Psoas muscle (tissue), 7 donors: ENCODE measurements at regions not wholly inside any gene's neighbourhood (a gene's known extent, or its start where the extent isn't known, plus 50 kb on each side); places are given as distances from the start of the nearest gene placed in this dataset.

Source experiments
- ATAC-seq, 4 donors: fragments of 200-7000 bp; cut with Tn5 transposase; one replicate each; pipeline ENCODE4 v1.9.1; 2020; ENCODE audit warnings: moderate library complexity in 3 of 4, mild to moderate bottlenecking in 2 of 4
- DNase-seq, 2 donors: peaks; one replicate each; pipeline ENCODE4 v3.0.0-alpha.2; 2020
- H3K27ac ChIP-seq: fragments of 200-600 bp; one replicate; pipeline ENCODE4 v1.8.0; 2022
- H3K27me3 ChIP-seq, 3 donors: fragments of 200-600 bp in 1 of 3; one replicate each; pipeline versions ENCODE4 v1.6.1 to v1.8.0; 2013 to 2022; ENCODE audit warnings: low read length in 2 of 3, mild to moderate bottlenecking in 2 of 3, moderate library complexity in 1 of 3; ENCODE audit not compliant: insufficient read depth in 3 of 3
- H3K36me3 ChIP-seq, 2 donors: fragments of 200-600 bp in 1 of 2; one replicate each; pipeline versions ENCODE4 v1.6.1 to v1.8.0; 2013 to 2022; ENCODE audit warnings: low read depth in 1 of 2, mild to moderate bottlenecking in 1 of 2, moderate library complexity in 1 of 2; ENCODE audit not compliant: insufficient read depth in 1 of 2
- H3K4me1 ChIP-seq: fragments of 200-600 bp; one replicate; pipeline ENCODE4 v1.8.0; 2022
- H3K4me3 ChIP-seq: fragments of 200-600 bp; one replicate; pipeline ENCODE4 v1.8.0; 2022; ENCODE audit warnings: mild to moderate bottlenecking
- H3K9me3 ChIP-seq: fragments of 200-600 bp; one replicate; pipeline ENCODE4 v1.8.0; 2022
- WGBS, 3 donors: extraction: QIAGEN DNeasy Blood & Tissue Kit; methylation state at CpG; one replicate each; pipeline versions ENCODE4 v1.1.6 to v1.1.7; 2013; 5-methylcytosine and 5-hydroxymethylcytosine counted together
- intact Hi-C, 2 donors: fragments of 100-400 bp; cut with DNase I; formaldehyde crosslinking; loops; one replicate each; pipeline versions ENCODE4 v1.11.0 to v1.14.2; 2022
- TF ChIP-seq, protein P1 (sequence below): fragments of 200-600 bp; IDR thresholded peaks from one replicate; pipeline ENCODE4 v1.8.0; 2022; ENCODE audit warnings: antibody characterized with exemption
- donor health status: healthy with polysubstance abuse.
- donor health status: DM: no; HTN: no; CAD: no; lungs with moderate emphysema.
- donor health status: Bipolar disorder and iron deficiency.
- donor health status: healthy.
- donor health status: DM: yes; HTN: yes; CAD: no.
- donor health status: DM: no; HTN: no; CAD: no.
- donor health status: DM: yes; HTN: yes; CAD: no.

DNA sequence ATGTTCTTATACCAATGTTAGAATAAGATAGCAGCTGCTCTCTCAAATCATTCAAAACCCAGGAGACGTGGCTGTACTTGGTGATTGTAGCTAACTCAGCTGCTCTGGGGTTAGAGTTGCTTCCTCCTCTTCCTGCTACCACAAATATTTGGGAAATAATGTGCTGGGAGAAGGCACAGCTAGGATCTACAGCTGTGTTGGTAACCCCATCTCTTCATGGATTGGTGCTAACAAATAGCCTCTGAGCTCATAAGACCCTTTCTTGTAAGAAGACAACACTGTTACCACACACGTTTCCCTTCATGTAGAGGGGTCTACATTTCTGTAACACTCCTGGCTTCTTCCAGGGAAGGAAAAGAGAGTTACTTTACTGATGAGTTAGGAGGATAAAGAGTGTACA lies 911.0 kb upstream of the CITED2 start:
- TF ChIP-seq, protein P1, sequence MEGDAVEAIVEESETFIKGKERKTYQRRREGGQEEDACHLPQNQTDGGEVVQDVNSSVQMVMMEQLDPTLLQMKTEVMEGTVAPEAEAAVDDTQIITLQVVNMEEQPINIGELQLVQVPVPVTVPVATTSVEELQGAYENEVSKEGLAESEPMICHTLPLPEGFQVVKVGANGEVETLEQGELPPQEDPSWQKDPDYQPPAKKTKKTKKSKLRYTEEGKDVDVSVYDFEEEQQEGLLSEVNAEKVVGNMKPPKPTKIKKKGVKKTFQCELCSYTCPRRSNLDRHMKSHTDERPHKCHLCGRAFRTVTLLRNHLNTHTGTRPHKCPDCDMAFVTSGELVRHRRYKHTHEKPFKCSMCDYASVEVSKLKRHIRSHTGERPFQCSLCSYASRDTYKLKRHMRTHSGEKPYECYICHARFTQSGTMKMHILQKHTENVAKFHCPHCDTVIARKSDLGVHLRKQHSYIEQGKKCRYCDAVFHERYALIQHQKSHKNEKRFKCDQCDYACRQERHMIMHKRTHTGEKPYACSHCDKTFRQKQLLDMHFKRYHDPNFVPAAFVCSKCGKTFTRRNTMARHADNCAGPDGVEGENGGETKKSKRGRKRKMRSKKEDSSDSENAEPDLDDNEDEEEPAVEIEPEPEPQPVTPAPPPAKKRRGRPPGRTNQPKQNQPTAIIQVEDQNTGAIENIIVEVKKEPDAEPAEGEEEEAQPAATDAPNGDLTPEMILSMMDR = no peak
- Histone ChIP-seq H3K4me3 (no peak overlapping the region), H3K4me1 (peaks cover 11% of the 10 kb centered on the region), H3K9me3 (no peaks in the 10 kb centered on the region), H3K27me3 (no peaks in the 10 kb centered on the region), H3K27ac (no peak overlapping the region), H3K36me3 (no peaks in the 10 kb centered on the region)
- intact Hi-C loops = no loop called here
- DNase-seq (no peak), ATAC-seq (no peak)
- 49 to 66% (median 51%) methylated on average over 2 of the region's 2 CpGs for WGBS, 3 donors

DNA sequence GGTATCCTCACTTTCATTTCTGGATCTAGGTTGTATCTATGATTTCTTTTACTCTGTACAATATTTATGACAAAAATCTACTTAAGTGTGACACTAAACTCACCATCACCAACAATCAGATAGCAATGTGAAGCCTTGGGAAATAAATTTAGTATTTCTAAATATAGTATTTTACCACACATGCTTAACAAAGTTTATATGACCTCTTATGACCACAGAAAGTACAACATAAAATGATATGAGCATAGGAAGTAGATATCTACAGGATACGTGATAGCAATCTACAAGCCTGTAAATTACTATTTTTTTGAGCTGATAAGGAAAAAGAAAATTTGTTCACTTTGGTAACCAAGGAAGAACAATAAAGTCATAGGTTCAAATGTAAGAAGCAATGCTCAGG lies 910.4 kb upstream of the CITED2 start:
- DNase-seq (no peak), ATAC-seq (no peak)
- peaks cover 11% of the 10 kb centered on the region for H3K4me1 ChIP-seq
- no peaks in the 10 kb centered on the region for H3K36me3 ChIP-seq
- no peak overlapping the region for H3K4me3 ChIP-seq
- H3K27ac ChIP-seq = no peak overlapping the region
- intact Hi-C loops = no loop called here
- TF ChIP-seq, protein P1 = no peak
- WGBS, 3 donors = 16 to 65% (median 35%) methylated on average over 1 of the region's 1 CpG
- H3K9me3 ChIP-seq = no peaks in the 10 kb centered on the region
- no peaks in the 10 kb centered on the region for H3K27me3 ChIP-seq

DNA sequence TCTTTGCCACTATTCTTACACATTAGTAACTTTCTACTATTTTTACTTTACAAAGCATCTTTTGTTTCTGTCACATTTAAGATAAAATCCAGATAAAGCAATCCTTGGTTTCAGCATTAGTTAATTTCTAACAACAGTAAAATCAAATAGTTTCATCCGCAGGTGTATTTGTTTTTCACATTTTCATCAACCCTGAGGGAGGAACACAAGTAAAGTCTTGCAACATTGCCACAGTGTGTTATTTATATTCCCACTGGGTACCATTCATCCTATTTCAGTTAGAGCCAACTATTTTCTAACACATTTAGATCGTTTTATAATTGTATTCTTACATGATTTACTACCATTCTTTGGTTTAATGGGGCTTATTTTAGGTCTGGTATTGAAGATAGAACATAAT lies 908.7 kb upstream of the CITED2 start:
- no peaks in the 10 kb centered on the region for H3K36me3 ChIP-seq
- H3K27me3 ChIP-seq = no peaks in the 10 kb centered on the region
- intact Hi-C loops = no loop called here
- H3K9me3 ChIP-seq = no peaks in the 10 kb centered on the region
- ATAC-seq (no peak), DNase-seq (no peak)
- TF ChIP-seq, protein P1 = no peak
- WGBS, 3 donors = 45 to 54% (median 48%) methylated on average over 2 of the region's 2 CpGs
- H3K4me1 ChIP-seq = peaks cover 11% of the 10 kb centered on the region
- H3K27ac ChIP-seq = no peak overlapping the region
- H3K4me3 ChIP-seq = no peak overlapping the region

DNA sequence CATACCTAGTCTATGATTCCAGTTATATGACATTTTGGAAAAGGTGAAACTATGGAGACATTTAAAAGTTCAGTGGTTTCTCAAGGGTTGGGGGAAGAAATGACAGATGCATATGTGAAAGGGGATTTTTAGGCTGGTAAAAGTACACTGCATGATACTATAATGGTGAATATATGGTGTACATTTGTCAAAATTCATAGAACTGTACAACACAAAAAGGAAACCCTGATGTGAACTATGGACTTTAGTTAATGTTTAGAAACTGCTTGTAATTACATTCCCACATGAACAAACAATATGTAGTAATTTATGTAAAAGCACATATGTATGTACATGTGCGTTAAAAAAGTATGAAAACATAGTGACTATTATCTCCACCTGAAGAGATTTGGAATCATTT lies 907.3 kb upstream of the CITED2 start:
- H3K4me3 ChIP-seq = no peak overlapping the region
- H3K9me3 ChIP-seq = no peaks in the 10 kb centered on the region
- H3K27ac ChIP-seq = no peak overlapping the region
- TF ChIP-seq, protein P1 = no peak
- 97 to 100% (median 99%) methylated on average over 1 of the region's 1 CpG for WGBS, 3 donors
- ATAC-seq (no peak), DNase-seq (no peak)
- peaks cover 11% of the 10 kb centered on the region for H3K4me1 ChIP-seq
- H3K36me3 ChIP-seq = no peaks in the 10 kb centered on the region
- intact Hi-C loops = no loop called here
- H3K27me3 ChIP-seq = no peaks in the 10 kb centered on the region

DNA sequence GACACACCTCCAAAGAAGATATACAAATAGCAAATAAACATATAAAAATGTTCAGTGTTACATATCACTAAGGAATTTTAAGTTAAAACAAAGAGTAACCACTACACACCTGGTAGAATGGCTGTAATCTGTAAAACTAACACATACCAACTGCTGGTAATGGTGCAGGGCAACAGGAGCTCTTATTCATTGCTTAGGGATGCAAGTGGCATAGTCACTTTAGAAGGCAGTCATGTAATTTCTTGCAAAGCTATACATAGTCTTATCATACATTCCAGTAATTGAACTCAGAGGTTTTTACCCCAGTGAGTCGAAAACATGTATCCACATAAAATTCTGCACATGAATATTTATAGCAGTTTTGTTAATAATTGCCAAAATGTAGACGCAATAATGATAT lies 906.8 kb upstream of the CITED2 start:
- TF ChIP-seq, protein P1 = no peak
- Histone ChIP-seq H3K36me3 (no peaks in the 10 kb centered on the region), H3K4me3 (no peak overlapping the region), H3K27me3 (no peaks in the 10 kb centered on the region), H3K9me3 (no peaks in the 10 kb centered on the region), H3K4me1 (peaks cover 11% of the 10 kb centered on the region), H3K27ac (no peak overlapping the region)
- intact Hi-C loops = no loop called here
- ATAC-seq (no peak), DNase-seq (no peak)
- WGBS, 3 donors = 95 to 96% (median 95%) methylated on average over 2 of the region's 2 CpGs
